Right forelimb (tissue), 1 donor: ENCODE measurements at regions not wholly inside any gene's neighbourhood (a gene's known extent, or its start where the extent isn't known, plus 50 kb on each side); places are given as distances from the start of the nearest gene placed in this dataset.
A peak's percentile ranks its signal among the peaks of the same experiment; 100 is the strongest.

ENCODE experiments used
- DNase-seq: peaks from one replicate; pipeline ENCODE4 v3.0.0-alpha.2; 2018

GRCh38 chr3:66165660-66166059 is 55.1 kb upstream of the SLC25A26 start:
- DNase-seq = no peak

GRCh38 chr3:66164155-66164554 is 56.6 kb upstream of the SLC25A26 start:
- DNase-seq = no peak

GRCh38 chr3:66163222-66163621 is 57.6 kb upstream of the SLC25A26 start:
- no peak for DNase-seq

GRCh38 chr3:66162766-66163165 is 58.0 kb upstream of the SLC25A26 start:
- no peak for DNase-seq

- DNase-seq = no peak
Observed at GRCh38 chr3:66158933-66159683, 61.7 kb upstream of the SLC25A26 start.

- DNase-seq = no peak
Observed at GRCh38 chr3:66154444-66154861, 66.3 kb upstream of the SLC25A26 start.

GRCh38 chr3:66153481-66154443 is 67.0 kb upstream of the SLC25A26 start:
- DNase-seq = peak; percentile 47

GRCh38 chr3:66152336-66152735 is 68.5 kb upstream of the SLC25A26 start:
- DNase-seq = no peak

- DNase-seq = no peak
Observed at GRCh38 chr3:66150977-66151376, 69.8 kb upstream of the SLC25A26 start.

- DNase-seq = no peak
Observed at GRCh38 chr3:66149269-66149668, 71.5 kb upstream of the SLC25A26 start.

GRCh38 chr3:66145408-66145733 is 75.4 kb upstream of the SLC25A26 start:
- no peak for DNase-seq

- DNase-seq = no peak
Observed at GRCh38 chr3:66144568-66145407, 76.0 kb upstream of the SLC25A26 start.

GRCh38 chr3:66142079-66142478 is 78.7 kb upstream of the SLC25A26 start:
- DNase-seq = no peak

- no peak for DNase-seq
Observed at GRCh38 chr3:66140743-66141372, 79.9 kb upstream of the SLC25A26 start.

GRCh38 chr3:66140106-66140505 is 80.7 kb upstream of the SLC25A26 start:
- DNase-seq = no peak

GRCh38 chr3:66139415-66139814 is 81.4 kb upstream of the SLC25A26 start:
- DNase-seq = no peak

- peak; percentile 56 for DNase-seq
Observed at GRCh38 chr3:66138336-66139313, 82.2 kb upstream of the SLC25A26 start.

GRCh38 chr3:66136597-66136996 is 84.2 kb upstream of the SLC25A26 start:
- no peak for DNase-seq

- DNase-seq = no peak
Observed at GRCh38 chr3:66133853-66134445, 86.9 kb upstream of the SLC25A26 start.

GRCh38 chr3:66133050-66133757 is 87.6 kb upstream of the SLC25A26 start:
- no peak for DNase-seq
